Endothelial cell of umbilical vein (primary cell): ENCODE measurements at regions not wholly inside any gene's neighbourhood (a gene's known extent, or its start where the extent isn't known, plus 50 kb on each side); places are given as distances from the start of the nearest gene placed in this dataset.

Experiments
- BruUV-seq: library from RNA; stranded (reverse); fragments of 400-500 nt; replicated peaks from 2 replicates; lab custom pipeline; 2021; lab: Mats Ljungman, UMichigan
- CTCF ChIA-PET: fragments of 300-600, 350-600 bp; sonication (Branson Sonifier 250); formaldehyde crosslinking; loops from one replicate; lab custom pipeline; 2021; ENCODE audit warnings: antibody characterized with exemption, inconsistent platforms; lab: Charles Lee
- POLR2A ChIA-PET: fragments of 300-600, 350-600 bp; sonication (Branson Sonifier 250); formaldehyde crosslinking; loops from one replicate; lab custom pipeline; 2021; ENCODE audit warnings: antibody characterized with exemption, inconsistent platforms; lab: Charles Lee
- DNase-seq: peaks from one replicate; pipeline ENCODE4 v3.0.0-alpha.2; 2011; ENCODE audit warnings: low read depth, low spot score
- FAIRE-seq: peaks from 2 replicates; lab custom pipeline; 2011; peaks lifted over from hg19 to GRCh38; lab: Jason Lieb, UNC
- H2AFZ ChIP-seq: 2 replicates; pipeline ENCODE4 v1.6.0; 2012; ENCODE audit warnings: low read depth, low read length, control low read depth, inconsistent platforms
- H3K27ac ChIP-seq: 2 replicates; pipeline ENCODE4 v1.5.1; 2011; ENCODE audit warnings: low read depth, mild to moderate bottlenecking, control low read depth, low read length, moderate library complexity; ENCODE audit not compliant: insufficient read depth
- H3K27me3 ChIP-seq, 2 experiments: 2 replicates each; pipeline versions ENCODE4 v1.6.0 to v1.6.1; 2011; ENCODE audit warnings: low read length in 2 of 2, mixed read lengths in 1 of 2; ENCODE audit not compliant: control insufficient read depth in 2 of 2, insufficient read depth in 2 of 2
- H3K36me3 ChIP-seq, 2 experiments: 2 replicates in 1 of 2; 3 replicates in 1 of 2; pipeline ENCODE4 v1.5.1; 2011; ENCODE audit warnings: low read length in 2 of 2, mild to moderate bottlenecking in 1 of 2, moderate library complexity in 1 of 2; ENCODE audit not compliant: control insufficient read depth in 2 of 2, insufficient read depth in 2 of 2; ENCODE audit errors: extremely low read depth in 1 of 2
- H3K4me1 ChIP-seq: 3 replicates; pipeline ENCODE4 v1.5.1; 2011; ENCODE audit warnings: mild to moderate bottlenecking, low read length; ENCODE audit not compliant: control insufficient read depth, insufficient read depth; ENCODE audit errors: extremely low read depth
- H3K4me2 ChIP-seq: 2 replicates; pipeline ENCODE4 v1.6.1; 2011; ENCODE audit warnings: low read length, control low read depth, mixed read lengths; ENCODE audit not compliant: insufficient read depth
- H3K4me3 ChIP-seq, 3 experiments: fragments of 200-600 bp in 1 of 3; sonication (generic), shearing (Covaris generic) in 1 of 3; replicated peaks in 1 of 3; 2 replicates each; pipeline ENCODE4 v1.5.1; 2011 to 2016; ENCODE audit warnings: control low read depth in 3 of 3, low read length in 3 of 3, mild to moderate bottlenecking in 2 of 3, inconsistent platforms in 1 of 3, low read depth in 1 of 3, moderate library complexity in 1 of 3; ENCODE audit not compliant: insufficient read depth in 1 of 3
- H3K79me2 ChIP-seq: 2 replicates; pipeline ENCODE4 v1.6.0; 2012; ENCODE audit warnings: low read length, inconsistent platforms; ENCODE audit not compliant: control insufficient read depth, insufficient read depth
- H3K9ac ChIP-seq: replicated peaks from 2 replicates; pipeline ENCODE3; 2011; ENCODE audit warnings: low read length, control low read depth; ENCODE audit not compliant: insufficient read depth; ENCODE audit errors: extremely low read depth
- H3K9me1 ChIP-seq: replicated peaks from 3 replicates; pipeline ENCODE4 v1.6.0; 2011; ENCODE audit warnings: mild to moderate bottlenecking, low read length; ENCODE audit not compliant: control insufficient read depth, insufficient read depth; ENCODE audit errors: extremely low read depth
- H3K9me3 ChIP-seq: replicated peaks from 2 replicates; pipeline ENCODE4 v1.5.1; 2012; ENCODE audit warnings: low read length, inconsistent platforms; ENCODE audit not compliant: control insufficient read depth, insufficient read depth
- H4K20me1 ChIP-seq: replicated peaks from 2 replicates; pipeline ENCODE3; 2011; ENCODE audit warnings: mild to moderate bottlenecking, low read length; ENCODE audit not compliant: control insufficient read depth, insufficient read depth; ENCODE audit errors: extremely low read depth
- CTCF ChIP-seq, 2 donors: IDR thresholded peaks; 1 replicate in 1 of 2; 2 replicates in 1 of 2; pipeline ENCODE4 v1.5.1; 2011; ENCODE audit warnings: low read length in 2 of 2, mild to moderate bottlenecking in 2 of 2, moderate library complexity in 2 of 2, control low read depth in 1 of 2, inconsistent platforms in 1 of 2, low read depth in 1 of 2; ENCODE audit not compliant: insufficient read depth in 1 of 2; ENCODE audit errors: extremely low read depth in 1 of 2
- EZH2 ChIP-seq: IDR thresholded peaks from 2 replicates; pipeline ENCODE4 v1.6.1; 2012; ENCODE audit warnings: borderline replicate concordance, low read depth, mild to moderate bottlenecking, moderate library complexity, low read length, inconsistent platforms; ENCODE audit not compliant: severe bottlenecking
- GATA2 ChIP-seq: IDR thresholded peaks from 2 replicates; pipeline ENCODE4 v1.7.0; 2011; ENCODE audit warnings: low read depth, mild to moderate bottlenecking, moderate library complexity, mixed read lengths, low read length; ENCODE audit not compliant: insufficient read length, insufficient read depth
- MAX ChIP-seq: IDR thresholded peaks from 2 replicates; pipeline ENCODE4 v1.6.1; 2011; ENCODE audit not compliant: insufficient read depth, insufficient read length
- MYC ChIP-seq: IDR thresholded peaks from one replicate; pipeline ENCODE4 v1.6.1; 2011; ENCODE audit warnings: mild to moderate bottlenecking, low read depth, low read length
- POLR2A ChIP-seq: IDR thresholded peaks from 2 replicates; pipeline ENCODE4 v1.6.1; 2012; ENCODE audit warnings: low read depth, mild to moderate bottlenecking, control low read depth, low read length
- dilution Hi-C: fragments of 300-500 bp; cut with MboI; formaldehyde crosslinking; loops from one replicate; pipeline ENCODE4 v1.15.0; 2019; ENCODE audit warnings: low sequenced_read_pairs; ENCODE audit not compliant: extremely low pct_ligation_motif_present
- intact Hi-C: fragments of 100-400 bp; cut with micrococcal nuclease; formaldehyde crosslinking; loops from one replicate; pipeline ENCODE4 v1.10.0; 2022

GRCh38 chr5:40428815-40429214, 250.9 kb upstream of the PTGER4 start:
- Histone ChIP-seq H2AFZ (no peak overlapping the region), H3K9me1 (no peaks in the 10 kb centered on the region), H3K4me2 (no peak overlapping the region), H3K27me3 (no peaks in the 10 kb centered on the region), H3K79me2 (no peaks in the 10 kb centered on the region), H3K36me3 (no peaks in the 10 kb centered on the region), H4K20me1 (no peaks in the 10 kb centered on the region), H3K4me1 (peaks cover 22% of the 10 kb centered on the region), H3K9me3 (no peaks in the 10 kb centered on the region), H3K4me3 (no peak overlapping the region), H3K27ac (no peak overlapping the region), H3K9ac (no peak overlapping the region)
- no TSS peak for BruUV-seq
- ChIA-PET CTCF (interaction anchor here (1.2 to 2.7 kb wide), 3 partner anchors 18 to 480 kb away, joined by 4 to 11 read pairs (median 5); no protein-coding TSS in a partner anchor), POLR2A (interaction anchor here (1.1 kb wide), 1 partner anchor 18 kb away, joined by 3 read pairs; no protein-coding TSS in a partner anchor)
- DNase-seq (no peak), FAIRE-seq (no peak)
- dilution Hi-C loops = no loop called here
- intact Hi-C loops = no loop called here
- TF ChIP-seq POLR2A (no peak), CTCF (IDR thresholded peaks at IDR 0.05; ENCODE audit: extremely low read depth in 1 of 2, insufficient read depth in 1 of 2, low read depth in 1 of 2, low read length in 2 of 2) (no peak), MYC (no peak), MAX (no peak), GATA2 (no peak), EZH2 (no peak)
